Type B pancreatic cell (in vitro differentiated cells): ENCODE measurements at regions not wholly inside any gene's neighbourhood (a gene's known extent, or its start where the extent isn't known, plus 50 kb on each side); places are given as distances from the start of the nearest gene placed in this dataset.

Source experiments
- DNase-seq: peaks from one replicate; pipeline ENCODE4 v3.0.0; 2021; ENCODE audit warnings: mixed read lengths; ENCODE audit not compliant: unreplicated experiment; ENCODE audit errors: extremely low spot score
- H3K27ac Mint-ChIP-seq: 2 replicates; pipeline ENCODE4 v1.8.0; 2021; ENCODE audit warnings: mild to moderate bottlenecking, mixed read lengths
- H3K27me3 Mint-ChIP-seq: 2 replicates; pipeline ENCODE4 v1.8.0; 2021; ENCODE audit warnings: mixed read lengths
- H3K36me3 Mint-ChIP-seq: 2 replicates; pipeline ENCODE4 v1.8.0; 2021; ENCODE audit warnings: mixed read lengths
- H3K4me1 Mint-ChIP-seq: one replicate; pipeline ENCODE4 v1.8.0; 2021; ENCODE audit warnings: mixed read lengths; ENCODE audit not compliant: unreplicated experiment
- H3K4me3 Mint-ChIP-seq: 2 replicates; pipeline ENCODE4 v1.8.0; 2021; ENCODE audit warnings: mild to moderate bottlenecking, mixed read lengths
- H3K9me3 Mint-ChIP-seq: 2 replicates; pipeline ENCODE4 v1.8.0; 2021; ENCODE audit warnings: mixed read lengths
- CTCF ChIP-seq: fragments of 200-600 bp; sonication (generic); conservative IDR thresholded peaks from 2 replicates; pipeline ENCODE4 v1.5.0; 2021; ENCODE audit warnings: antibody characterized with exemption, mild to moderate bottlenecking

- Mint-ChIP-seq H3K4me1 (no peaks in the 10 kb centered on the region), H3K27me3 (peaks cover 4% of the 10 kb centered on the region), H3K36me3 (no peaks in the 10 kb centered on the region), H3K27ac (no peak overlapping the region), H3K9me3 (no peaks in the 10 kb centered on the region), H3K4me3 (no peak overlapping the region)
- no peak for TF ChIP-seq CTCF
- DNase-seq = no peak
Measured at GRCh38 chr18:37631422-37631821, 65.8 kb upstream of the CELF4 start.

GRCh38 chr18:37630334-37630733 lies 64.7 kb upstream of the CELF4 start:
- no peak for TF ChIP-seq CTCF

GRCh38 chr18:37628470-37629220 lies 63.0 kb upstream of the CELF4 start:
- no peaks in the 10 kb centered on the region for H3K4me1 Mint-ChIP-seq
- no peaks in the 10 kb centered on the region for H3K36me3 Mint-ChIP-seq
- DNase-seq = no peak
- no peak overlapping the region for H3K27ac Mint-ChIP-seq
- TF ChIP-seq CTCF = no peak
- H3K4me3 Mint-ChIP-seq = no peak overlapping the region
- H3K27me3 Mint-ChIP-seq = no peaks in the 10 kb centered on the region
- H3K9me3 Mint-ChIP-seq = no peaks in the 10 kb centered on the region

More at GRCh38 chr18:37630334-37630733, 64.7 kb upstream of the CELF4 start:
- H3K27ac Mint-ChIP-seq = no peak overlapping the region
- no peaks in the 10 kb centered on the region for H3K36me3 Mint-ChIP-seq
- no peaks in the 10 kb centered on the region for H3K9me3 Mint-ChIP-seq
- H3K27me3 Mint-ChIP-seq = peaks cover 3% of the 10 kb centered on the region
- H3K4me1 Mint-ChIP-seq = no peaks in the 10 kb centered on the region
- no peak for DNase-seq
- H3K4me3 Mint-ChIP-seq = no peak overlapping the region

- no peaks in the 10 kb centered on the region for H3K4me1 Mint-ChIP-seq
- DNase-seq = no peak
- H3K27ac Mint-ChIP-seq = no peak overlapping the region
- H3K4me3 Mint-ChIP-seq = no peak overlapping the region
- H3K27me3 Mint-ChIP-seq = no peaks in the 10 kb centered on the region
- TF ChIP-seq CTCF = no peak
- H3K36me3 Mint-ChIP-seq = no peaks in the 10 kb centered on the region
- H3K9me3 Mint-ChIP-seq = no peaks in the 10 kb centered on the region
Measured at GRCh38 chr18:37624318-37624717, 58.7 kb upstream of the CELF4 start.

- Mint-ChIP-seq H3K36me3 (no peaks in the 10 kb centered on the region), H3K27me3 (peaks cover 5% of the 10 kb centered on the region), H3K9me3 (peaks cover 9% of the 10 kb centered on the region), H3K27ac (no peak overlapping the region), H3K4me1 (no peaks in the 10 kb centered on the region), H3K4me3 (no peak overlapping the region)
- no peak for TF ChIP-seq CTCF
- no peak for DNase-seq
Measured at GRCh38 chr18:37619964-37620363, 54.4 kb upstream of the CELF4 start.
